Keratinocyte (primary cell): ENCODE measurements at regions not wholly inside any gene's neighbourhood (a gene's known extent, or its start where the extent isn't known, plus 50 kb on each side); places are given as distances from the start of the nearest gene placed in this dataset.

ENCODE experiments used
- DNase-seq: peaks from one replicate; pipeline ENCODE4 v3.0.0-alpha.2; 2011; ENCODE audit warnings: low read depth, missing footprints, low spot score
- FAIRE-seq: peaks from 2 replicates; lab custom pipeline; 2011; peaks lifted over from hg19 to GRCh38; lab: Jason Lieb, UNC
- H2AFZ ChIP-seq: 2 replicates; pipeline ENCODE4 v1.6.0; 2012; ENCODE audit warnings: low read length, control low read depth, inconsistent platforms; ENCODE audit not compliant: control insufficient read depth
- H3K27ac ChIP-seq: 2 replicates; pipeline ENCODE4 v1.5.1; 2011; ENCODE audit warnings: low read length; ENCODE audit not compliant: control insufficient read depth, insufficient read depth
- H3K27me3 ChIP-seq: 3 replicates; pipeline ENCODE4 v1.6.0; 2011; ENCODE audit warnings: low read length; ENCODE audit not compliant: control insufficient read depth, insufficient read depth; ENCODE audit errors: extremely low read depth
- H3K36me3 ChIP-seq, 2 experiments: 2 replicates in 1 of 2; 3 replicates in 1 of 2; pipeline ENCODE4 v1.5.1; 2011; ENCODE audit warnings: low read length in 2 of 2, mild to moderate bottlenecking in 1 of 2; ENCODE audit not compliant: control insufficient read depth in 2 of 2, insufficient read depth in 2 of 2; ENCODE audit errors: extremely low read depth in 1 of 2
- H3K4me1 ChIP-seq: 3 replicates; pipeline ENCODE4 v1.5.1; 2011; ENCODE audit warnings: low read length; ENCODE audit not compliant: control insufficient read depth, insufficient read depth; ENCODE audit errors: extremely low read depth
- H3K4me2 ChIP-seq: 3 replicates; pipeline ENCODE4 v1.6.0; 2011; ENCODE audit warnings: low read depth, low read length; ENCODE audit not compliant: control insufficient read depth, insufficient read depth; ENCODE audit errors: extremely low read depth
- H3K4me3 ChIP-seq, 3 experiments: fragments of 200-600 bp in 1 of 3; sonication (generic) in 1 of 3; 2 replicates in 2 of 3; 3 replicates in 1 of 3; pipeline ENCODE4 v1.5.1; 2011 to 2016; ENCODE audit warnings: low read length in 3 of 3, mild to moderate bottlenecking in 3 of 3, control low read depth in 2 of 3, inconsistent platforms in 1 of 3, low read depth in 1 of 3, mixed read lengths in 1 of 3, mixed run types in 1 of 3, moderate library complexity in 1 of 3; ENCODE audit not compliant: control insufficient read depth in 2 of 3, insufficient read depth in 2 of 3; ENCODE audit errors: extremely low read depth in 1 of 3
- H3K79me2 ChIP-seq: 2 replicates; pipeline ENCODE4 v1.6.0; 2012; ENCODE audit warnings: low read length; ENCODE audit not compliant: control insufficient read depth, insufficient read depth
- H3K9ac ChIP-seq: 3 replicates; pipeline ENCODE4 v1.6.0; 2011; ENCODE audit warnings: low read length; ENCODE audit not compliant: control insufficient read depth, insufficient read depth; ENCODE audit errors: extremely low read depth
- H3K9me1 ChIP-seq: 3 replicates; pipeline ENCODE4 v1.6.0; 2011; ENCODE audit warnings: low read length; ENCODE audit not compliant: control insufficient read depth, insufficient read depth; ENCODE audit errors: extremely low read depth
- H3K9me3 ChIP-seq: 2 replicates; pipeline ENCODE4 v1.5.1; 2012; ENCODE audit warnings: low read depth, low read length; ENCODE audit not compliant: control insufficient read depth
- H4K20me1 ChIP-seq: 3 replicates; pipeline ENCODE4 v1.6.0; 2011; ENCODE audit warnings: low read length; ENCODE audit not compliant: control insufficient read depth, insufficient read depth; ENCODE audit errors: extremely low read depth
- EZH2 ChIP-seq: IDR thresholded peaks from one replicate; pipeline ENCODE4 v1.6.1; 2012; ENCODE audit warnings: inconsistent platforms, mild to moderate bottlenecking, low read length, moderate library complexity
- dilution Hi-C: fragments of 300-500 bp; cut with MboI; formaldehyde crosslinking; loops from one replicate; pipeline ENCODE4 v1.7.0; 2020; ENCODE audit warnings: low sequenced_read_pairs; ENCODE audit not compliant: extremely low pct_ligation_motif_present
- TF ChIP-seq, protein P1 (sequence below), 3 experiments: IDR thresholded peaks in 1 of 3; conservative IDR thresholded peaks in 1 of 3; optimal IDR thresholded peaks in 1 of 3; 2 replicates in 2 of 3; 3 replicates in 1 of 3; pipeline versions ENCODE3 to v1.5.1; 2011; ENCODE audit warnings: low read length in 3 of 3, mild to moderate bottlenecking in 3 of 3, moderate library complexity in 2 of 3, control low read depth in 1 of 3, inconsistent platforms in 1 of 3; ENCODE audit not compliant: insufficient read depth in 2 of 3; ENCODE audit errors: extremely low read depth in 1 of 3

DNA sequence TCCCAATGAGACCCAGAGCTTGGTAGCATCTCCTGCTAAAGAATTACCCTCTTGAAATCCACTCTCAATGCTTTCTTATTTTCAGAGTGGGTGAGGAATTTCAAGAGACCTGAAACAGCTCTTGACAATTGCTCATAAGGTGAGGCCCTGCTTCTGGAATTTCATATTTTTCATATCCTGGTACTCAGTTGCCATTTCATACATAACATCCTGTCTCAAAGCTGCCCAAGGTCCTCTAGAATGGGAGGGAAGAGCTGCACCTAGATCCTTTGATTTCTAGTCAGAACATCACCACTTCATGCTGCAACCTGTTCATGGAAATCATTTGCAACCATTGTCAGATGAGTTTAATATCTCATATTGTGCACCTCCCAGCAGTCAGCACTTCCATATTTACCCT is 404.8 kb upstream of the GALNT5 start:
- dilution Hi-C loops = no loop called here
- no peak for FAIRE-seq
- no peaks in the 10 kb centered on the region for H3K36me3 ChIP-seq
- no peaks in the 10 kb centered on the region for H3K79me2 ChIP-seq
- TF ChIP-seq, protein P1, sequence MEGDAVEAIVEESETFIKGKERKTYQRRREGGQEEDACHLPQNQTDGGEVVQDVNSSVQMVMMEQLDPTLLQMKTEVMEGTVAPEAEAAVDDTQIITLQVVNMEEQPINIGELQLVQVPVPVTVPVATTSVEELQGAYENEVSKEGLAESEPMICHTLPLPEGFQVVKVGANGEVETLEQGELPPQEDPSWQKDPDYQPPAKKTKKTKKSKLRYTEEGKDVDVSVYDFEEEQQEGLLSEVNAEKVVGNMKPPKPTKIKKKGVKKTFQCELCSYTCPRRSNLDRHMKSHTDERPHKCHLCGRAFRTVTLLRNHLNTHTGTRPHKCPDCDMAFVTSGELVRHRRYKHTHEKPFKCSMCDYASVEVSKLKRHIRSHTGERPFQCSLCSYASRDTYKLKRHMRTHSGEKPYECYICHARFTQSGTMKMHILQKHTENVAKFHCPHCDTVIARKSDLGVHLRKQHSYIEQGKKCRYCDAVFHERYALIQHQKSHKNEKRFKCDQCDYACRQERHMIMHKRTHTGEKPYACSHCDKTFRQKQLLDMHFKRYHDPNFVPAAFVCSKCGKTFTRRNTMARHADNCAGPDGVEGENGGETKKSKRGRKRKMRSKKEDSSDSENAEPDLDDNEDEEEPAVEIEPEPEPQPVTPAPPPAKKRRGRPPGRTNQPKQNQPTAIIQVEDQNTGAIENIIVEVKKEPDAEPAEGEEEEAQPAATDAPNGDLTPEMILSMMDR (optimal IDR thresholded peaks at IDR 0.05 in 1 of 3, IDR thresholded peaks at IDR 0.05 in 1 of 3, conservative IDR thresholded peaks at IDR 0.05 in 1 of 3; ENCODE audit: extremely low read depth in 1 of 3, insufficient read depth in 2 of 3, low read length in 3 of 3) = no peak
- no peak for TF ChIP-seq EZH2
- no peaks in the 10 kb centered on the region for H3K9me1 ChIP-seq
- no peaks in the 10 kb centered on the region for H3K27me3 ChIP-seq
- peak; percentile 9 for DNase-seq
- H4K20me1 ChIP-seq = no peaks in the 10 kb centered on the region
- no peak overlapping the region for H3K27ac ChIP-seq
- H3K9ac ChIP-seq = no peak overlapping the region
- H3K4me2 ChIP-seq = no peak overlapping the region
- H3K4me3 ChIP-seq = no peak overlapping the region
- H3K9me3 ChIP-seq = no peaks in the 10 kb centered on the region
- H3K4me1 ChIP-seq = peaks cover 4% of the 10 kb centered on the region
- H2AFZ ChIP-seq = no peak overlapping the region

DNA sequence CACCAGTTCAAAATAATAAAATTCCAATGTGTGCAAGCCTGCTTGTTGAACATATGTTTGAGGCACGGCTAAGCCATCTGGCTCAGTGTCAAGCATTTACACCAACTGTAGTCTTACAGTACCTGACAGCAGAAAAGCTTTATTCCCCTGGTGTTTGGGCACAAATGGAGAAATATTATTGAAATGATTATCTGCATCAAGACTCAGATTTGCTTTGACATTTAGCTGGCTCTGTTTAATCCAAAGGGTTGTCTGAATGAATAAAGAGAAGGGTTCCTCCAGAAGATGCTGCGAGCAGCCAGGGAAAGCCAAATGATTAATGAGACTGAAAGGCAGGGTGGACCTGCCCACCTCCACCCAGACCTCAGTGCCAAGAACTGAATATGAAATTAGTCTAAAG is 393.2 kb upstream of the GALNT5 start:
- Histone ChIP-seq H3K4me1 (peaks cover 11% of the 10 kb centered on the region), H3K4me2 (no peak overlapping the region), H4K20me1 (no peaks in the 10 kb centered on the region), H3K36me3 (no peaks in the 10 kb centered on the region), H3K9me1 (no peaks in the 10 kb centered on the region), H3K9me3 (no peaks in the 10 kb centered on the region), H3K79me2 (no peaks in the 10 kb centered on the region), H3K27ac (no peak overlapping the region), H2AFZ (peak overlapping the region; percentile 8), H3K27me3 (no peaks in the 10 kb centered on the region), H3K4me3 (no peak overlapping the region), H3K9ac (no peak overlapping the region)
- dilution Hi-C loops = no loop called here
- FAIRE-seq = no peak
- no peak for TF ChIP-seq EZH2
- TF ChIP-seq, protein P1 (optimal IDR thresholded peaks at IDR 0.05 in 1 of 3, IDR thresholded peaks at IDR 0.05 in 1 of 3, conservative IDR thresholded peaks at IDR 0.05 in 1 of 3; ENCODE audit: extremely low read depth in 1 of 3, insufficient read depth in 2 of 3, low read length in 3 of 3) = no peak
- no peak for DNase-seq
